Neural crest cell (in vitro differentiated cells): ENCODE measurements at regions not wholly inside any gene's neighbourhood (a gene's known extent, or its start where the extent isn't known, plus 50 kb on each side); places are given as distances from the start of the nearest gene placed in this dataset.

ENCODE experiments used
- DNase-seq: peaks from one replicate; pipeline ENCODE4 v3.0.0; 2021; ENCODE audit warnings: low read depth, mixed read lengths, low spot score
- H3K27ac Mint-ChIP-seq: one replicate; pipeline ENCODE4 v1.8.0; 2021; ENCODE audit warnings: mild to moderate bottlenecking, mixed read lengths; ENCODE audit not compliant: unreplicated experiment
- H3K27me3 Mint-ChIP-seq: 2 replicates; pipeline ENCODE4 v1.8.0; 2021; ENCODE audit warnings: low read depth, mild to moderate bottlenecking, mixed read lengths
- H3K36me3 Mint-ChIP-seq: 2 replicates; pipeline ENCODE4 v1.8.0; 2021; ENCODE audit warnings: low read depth, mild to moderate bottlenecking, mixed read lengths
- H3K4me1 Mint-ChIP-seq: 2 replicates; pipeline ENCODE4 v1.8.0; 2021; ENCODE audit warnings: mixed read lengths
- H3K4me3 Mint-ChIP-seq: one replicate; pipeline ENCODE4 v1.8.0; 2021; ENCODE audit warnings: mild to moderate bottlenecking, mixed read lengths
- H3K9me3 Mint-ChIP-seq: 2 replicates; pipeline ENCODE4 v1.8.0; 2021; ENCODE audit warnings: mixed read lengths
- TF ChIP-seq, protein P1 (sequence below): fragments of 200-600 bp; sonication (generic); conservative IDR thresholded peaks from 2 replicates; pipeline ENCODE4 v1.5.0; 2021; ENCODE audit warnings: antibody characterized with exemption, mild to moderate bottlenecking

DNA sequence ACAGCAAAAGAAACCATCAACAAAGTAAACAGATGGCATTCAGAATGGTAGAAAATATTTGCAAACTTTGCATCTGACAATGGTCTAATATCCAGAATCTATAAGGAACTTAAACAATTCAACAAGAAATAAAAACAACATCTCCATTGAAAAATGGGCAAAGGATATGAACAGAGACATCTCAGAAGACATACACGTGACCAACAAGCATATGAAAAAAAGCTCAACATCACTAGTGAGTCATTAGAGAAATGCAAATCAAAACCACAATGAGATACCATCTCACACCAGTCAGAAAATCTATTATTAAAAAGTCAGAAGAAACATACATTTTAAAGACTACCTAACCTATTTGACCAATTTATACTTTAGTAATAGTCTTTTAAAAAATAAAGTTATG is 571.3 kb upstream of the NRG3 start:
- H3K27me3 Mint-ChIP-seq, result no peaks in the 10 kb centered on the region
- no peak overlapping the region for H3K4me3 Mint-ChIP-seq
- H3K36me3 Mint-ChIP-seq, result no peaks in the 10 kb centered on the region
- DNase-seq, result no peak
- TF ChIP-seq, protein P1, sequence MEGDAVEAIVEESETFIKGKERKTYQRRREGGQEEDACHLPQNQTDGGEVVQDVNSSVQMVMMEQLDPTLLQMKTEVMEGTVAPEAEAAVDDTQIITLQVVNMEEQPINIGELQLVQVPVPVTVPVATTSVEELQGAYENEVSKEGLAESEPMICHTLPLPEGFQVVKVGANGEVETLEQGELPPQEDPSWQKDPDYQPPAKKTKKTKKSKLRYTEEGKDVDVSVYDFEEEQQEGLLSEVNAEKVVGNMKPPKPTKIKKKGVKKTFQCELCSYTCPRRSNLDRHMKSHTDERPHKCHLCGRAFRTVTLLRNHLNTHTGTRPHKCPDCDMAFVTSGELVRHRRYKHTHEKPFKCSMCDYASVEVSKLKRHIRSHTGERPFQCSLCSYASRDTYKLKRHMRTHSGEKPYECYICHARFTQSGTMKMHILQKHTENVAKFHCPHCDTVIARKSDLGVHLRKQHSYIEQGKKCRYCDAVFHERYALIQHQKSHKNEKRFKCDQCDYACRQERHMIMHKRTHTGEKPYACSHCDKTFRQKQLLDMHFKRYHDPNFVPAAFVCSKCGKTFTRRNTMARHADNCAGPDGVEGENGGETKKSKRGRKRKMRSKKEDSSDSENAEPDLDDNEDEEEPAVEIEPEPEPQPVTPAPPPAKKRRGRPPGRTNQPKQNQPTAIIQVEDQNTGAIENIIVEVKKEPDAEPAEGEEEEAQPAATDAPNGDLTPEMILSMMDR, result no peak
- H3K9me3 Mint-ChIP-seq, result peaks cover 2% of the 10 kb centered on the region
- no peak overlapping the region for H3K27ac Mint-ChIP-seq
- H3K4me1 Mint-ChIP-seq, result no peaks in the 10 kb centered on the region

DNA sequence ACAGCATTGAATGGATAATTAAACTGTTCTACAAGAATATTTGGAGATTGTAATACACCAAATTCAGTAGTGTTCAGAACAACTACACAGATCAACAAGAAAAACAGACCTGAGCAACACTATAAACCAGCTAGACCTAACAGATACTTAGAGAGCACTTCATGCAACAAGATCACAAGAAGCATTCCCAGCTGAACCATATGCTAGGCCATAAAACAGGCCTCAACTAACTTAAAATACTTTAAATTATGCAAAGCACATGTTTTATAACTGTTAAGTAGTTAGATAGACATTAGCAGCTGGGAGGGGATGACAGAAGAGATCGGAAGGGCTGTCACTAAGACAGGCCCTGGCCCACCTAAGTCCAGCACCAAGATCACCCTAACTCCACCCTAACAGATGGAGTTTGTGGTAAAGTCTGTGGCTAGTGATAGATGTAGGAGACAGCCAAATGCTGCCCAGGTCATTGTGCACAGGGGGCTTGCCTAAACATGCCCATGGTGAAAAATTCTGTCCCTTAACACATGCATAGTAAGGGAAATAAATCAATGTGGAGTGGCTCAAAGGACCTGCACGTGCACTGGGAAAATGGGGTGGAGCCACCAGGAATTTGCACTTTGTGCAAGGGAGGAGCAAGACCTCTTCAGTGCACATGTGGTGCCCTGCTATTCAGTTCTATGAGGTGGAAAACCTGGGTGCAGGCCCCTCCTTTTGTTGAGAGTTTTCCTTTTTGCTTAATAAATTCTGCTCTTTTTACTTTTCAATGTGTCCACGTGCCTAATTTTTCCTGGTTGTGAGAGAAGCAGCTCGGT is 567.8 kb upstream of the NRG3 start:
- Mint-ChIP-seq H3K36me3 (no peaks in the 10 kb centered on the region), H3K4me1 (no peaks in the 10 kb centered on the region), H3K27ac (no peak overlapping the region), H3K9me3 (peaks cover 2% of the 10 kb centered on the region), H3K4me3 (no peak overlapping the region), H3K27me3 (no peaks in the 10 kb centered on the region)
- DNase-seq, result no peak
- TF ChIP-seq, protein P1, result no peak

DNA sequence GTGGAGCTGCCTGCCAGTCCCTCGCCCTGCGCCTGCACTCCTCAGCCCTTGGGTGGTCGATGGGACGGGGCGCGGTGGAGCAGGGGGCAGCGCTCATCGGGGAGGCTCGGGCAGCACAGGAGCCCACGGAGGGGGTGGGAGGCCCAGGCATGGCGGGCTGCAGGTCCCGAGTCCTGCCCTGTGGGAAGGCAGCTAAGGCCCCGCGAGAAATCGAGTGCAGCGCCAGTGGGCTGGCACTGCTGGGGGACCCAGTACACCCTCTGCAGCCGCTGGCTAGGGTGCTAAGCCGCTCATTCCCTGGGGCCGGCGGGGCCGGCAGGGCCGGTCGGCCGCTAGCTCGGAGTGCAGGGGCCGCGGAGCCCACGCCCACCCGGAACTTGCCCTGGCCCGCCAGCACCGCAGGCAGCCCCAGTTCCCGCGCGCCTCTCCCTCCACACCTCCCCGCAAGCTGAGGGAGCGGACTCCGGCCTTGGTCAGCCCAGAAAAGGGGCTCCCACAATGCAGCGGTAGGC is 565.9 kb upstream of the NRG3 start:
- no peaks in the 10 kb centered on the region for H3K27me3 Mint-ChIP-seq
- DNase-seq, result no peak
- H3K4me1 Mint-ChIP-seq, result no peaks in the 10 kb centered on the region
- TF ChIP-seq, protein P1, result no peak
- peaks cover 2% of the 10 kb centered on the region for H3K9me3 Mint-ChIP-seq
- H3K27ac Mint-ChIP-seq, result no peak overlapping the region
- no peak overlapping the region for H3K4me3 Mint-ChIP-seq
- H3K36me3 Mint-ChIP-seq, result no peaks in the 10 kb centered on the region

DNA sequence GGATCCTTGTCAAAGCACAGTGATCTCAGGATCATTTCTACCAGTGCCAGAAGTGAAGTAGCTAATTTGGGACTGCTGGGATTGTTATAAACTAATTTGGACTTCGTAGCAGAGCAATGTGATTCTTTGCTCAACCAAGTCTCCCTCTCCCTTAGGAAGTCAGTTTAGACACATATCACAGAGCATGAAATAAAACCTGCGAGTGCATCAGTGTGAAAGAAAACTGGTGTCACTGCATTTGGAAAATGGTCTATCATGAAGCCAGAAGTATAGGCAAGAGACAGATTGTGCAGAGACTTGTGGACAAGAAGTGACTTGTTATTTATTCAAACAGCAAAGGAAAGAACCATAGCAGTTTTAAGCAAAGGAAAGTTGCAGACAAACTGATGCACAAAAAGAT is 560.5 kb upstream of the NRG3 start:
- TF ChIP-seq, protein P1, result no peak
- no peak overlapping the region for H3K4me3 Mint-ChIP-seq
- H3K36me3 Mint-ChIP-seq, result no peaks in the 10 kb centered on the region
- H3K9me3 Mint-ChIP-seq, result no peaks in the 10 kb centered on the region
- no peak overlapping the region for H3K27ac Mint-ChIP-seq
- H3K27me3 Mint-ChIP-seq, result no peaks in the 10 kb centered on the region
- DNase-seq, result no peak
- H3K4me1 Mint-ChIP-seq, result no peaks in the 10 kb centered on the region

DNA sequence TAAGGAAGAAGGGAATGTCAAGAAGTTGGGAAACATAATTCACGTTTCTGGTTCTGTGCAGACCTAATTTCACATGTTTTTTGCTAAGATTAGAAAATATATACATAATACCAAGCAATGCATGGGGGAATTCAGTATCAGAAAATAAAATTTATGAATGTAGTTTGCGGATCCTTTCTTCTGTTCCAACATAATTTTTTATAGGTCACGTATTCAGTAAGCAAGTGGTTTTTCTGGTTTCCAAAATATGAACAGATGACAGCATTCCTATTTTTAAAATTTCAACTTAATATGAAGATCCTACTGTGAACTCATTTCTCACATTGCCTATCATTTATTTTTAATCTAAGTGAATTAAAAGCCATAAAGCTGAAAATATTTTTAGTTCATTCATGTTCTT is 560.0 kb upstream of the NRG3 start:
- no peaks in the 10 kb centered on the region for H3K36me3 Mint-ChIP-seq
- no peaks in the 10 kb centered on the region for H3K9me3 Mint-ChIP-seq
- H3K4me1 Mint-ChIP-seq, result no peaks in the 10 kb centered on the region
- H3K27ac Mint-ChIP-seq, result no peak overlapping the region
- no peak overlapping the region for H3K4me3 Mint-ChIP-seq
- TF ChIP-seq, protein P1, result no peak
- H3K27me3 Mint-ChIP-seq, result no peaks in the 10 kb centered on the region
- no peak for DNase-seq
